Activated T-cell treated with anti-CD3 and anti-CD28 coated beads for 4 hours (primary cell): ENCODE measurements at regions not wholly inside any gene's neighbourhood (a gene's known extent, or its start where the extent isn't known, plus 50 kb on each side); places are given as distances from the start of the nearest gene placed in this dataset.

ENCODE experiments used
- DNase-seq: peaks from one replicate; pipeline ENCODE4 v3.0.0-alpha.2; 2020

DNA sequence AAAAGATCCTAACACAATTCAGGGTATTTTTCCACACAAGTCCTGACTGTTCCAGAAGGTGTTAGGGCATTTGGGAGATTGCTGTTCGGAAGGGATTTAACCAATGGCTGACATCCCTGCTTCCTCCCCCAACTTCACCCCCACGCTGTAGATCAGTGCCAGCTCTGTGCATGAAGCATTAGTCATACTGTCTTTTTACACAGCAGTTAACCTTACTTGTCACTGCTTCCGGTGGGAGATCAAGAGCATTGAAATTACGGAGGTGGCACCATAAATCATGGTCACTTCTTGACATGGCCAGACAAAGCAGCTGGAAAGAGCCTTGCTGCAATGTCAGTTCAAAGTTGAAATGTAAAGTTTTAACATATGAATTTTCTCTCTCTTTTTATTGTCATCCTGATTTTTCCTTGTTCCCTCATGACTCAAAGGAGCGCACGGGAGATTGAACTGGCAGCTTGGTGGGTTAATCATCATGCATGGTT is 70.2 kb downstream of the HRH4 start:
- DNase-seq, result no peak

DNA sequence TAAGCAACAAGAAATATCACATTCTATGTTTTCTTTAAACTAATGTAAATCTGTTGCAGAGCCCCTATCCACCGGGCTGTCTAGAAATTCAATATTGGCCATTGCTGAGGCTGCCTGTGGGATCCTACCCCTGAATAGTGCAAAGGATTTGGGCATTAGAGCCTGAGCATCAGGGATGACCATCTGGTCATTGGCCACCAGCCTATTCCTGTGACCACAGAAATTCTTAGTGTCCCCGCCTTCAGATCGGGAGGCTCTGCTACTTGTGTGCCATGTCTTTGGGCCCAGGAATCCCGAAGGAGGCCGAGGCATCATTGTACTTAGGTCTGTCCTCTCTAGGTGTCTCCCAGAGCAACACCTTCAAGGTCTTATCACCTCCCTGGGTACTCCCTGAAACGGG is 73.8 kb downstream of the HRH4 start:
- DNase-seq, result no peak

DNA sequence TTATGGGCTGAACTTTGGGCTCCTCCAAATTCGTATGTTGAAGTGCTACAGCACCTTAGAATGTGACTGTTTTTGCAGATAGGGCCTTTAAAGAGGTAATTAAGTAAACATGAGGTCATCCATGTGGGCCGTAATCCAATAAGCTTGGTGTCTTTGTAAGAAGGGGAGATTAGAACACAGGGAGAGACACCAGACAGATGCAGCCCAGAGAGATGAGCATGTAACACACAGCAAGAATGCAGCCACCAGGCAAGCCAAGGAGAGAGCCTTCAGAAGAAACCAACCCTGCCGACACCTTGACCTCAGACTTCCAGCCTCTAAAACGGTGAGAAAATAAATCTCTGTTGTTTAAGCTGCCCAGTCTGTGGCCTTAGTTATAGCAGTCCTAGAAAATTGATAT is 74.3 kb downstream of the HRH4 start:
- DNase-seq, result no peak

DNA sequence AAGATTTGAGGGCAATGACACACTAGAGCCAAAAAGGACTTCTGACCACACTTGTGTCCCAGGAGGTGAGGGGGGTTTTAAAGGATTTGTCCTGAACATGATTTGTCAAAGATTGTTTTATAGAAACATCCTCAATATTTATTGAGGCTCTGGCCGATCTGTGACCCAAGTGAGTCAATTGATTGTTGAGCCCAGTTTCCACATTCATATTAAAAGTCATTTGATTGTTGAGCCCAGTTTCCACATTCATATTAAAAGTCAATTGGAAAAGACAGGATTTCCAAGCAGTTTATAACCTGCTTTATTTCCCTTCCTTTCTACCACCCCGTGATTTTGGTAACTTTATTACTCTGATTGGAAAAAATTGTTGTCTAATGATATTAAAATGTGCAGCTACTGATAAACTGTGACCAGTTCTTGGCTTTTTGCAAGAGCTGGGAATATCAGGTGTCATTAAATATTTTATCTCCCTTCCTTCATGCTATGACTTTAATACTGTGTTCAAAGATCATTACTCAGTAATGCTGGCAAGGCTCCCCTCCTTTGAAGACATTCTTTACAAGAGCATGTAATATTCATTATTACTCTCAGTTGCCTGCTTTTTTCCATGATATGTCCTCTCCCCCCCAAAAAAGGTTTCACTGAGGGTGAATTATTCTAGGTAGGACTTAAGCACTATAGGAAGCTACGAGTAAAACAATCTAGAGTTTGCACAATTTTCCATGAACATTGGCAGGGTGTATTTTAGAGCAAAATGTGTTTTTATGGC is 75.3 kb downstream of the HRH4 start:
- DNase-seq, result no peak

DNA sequence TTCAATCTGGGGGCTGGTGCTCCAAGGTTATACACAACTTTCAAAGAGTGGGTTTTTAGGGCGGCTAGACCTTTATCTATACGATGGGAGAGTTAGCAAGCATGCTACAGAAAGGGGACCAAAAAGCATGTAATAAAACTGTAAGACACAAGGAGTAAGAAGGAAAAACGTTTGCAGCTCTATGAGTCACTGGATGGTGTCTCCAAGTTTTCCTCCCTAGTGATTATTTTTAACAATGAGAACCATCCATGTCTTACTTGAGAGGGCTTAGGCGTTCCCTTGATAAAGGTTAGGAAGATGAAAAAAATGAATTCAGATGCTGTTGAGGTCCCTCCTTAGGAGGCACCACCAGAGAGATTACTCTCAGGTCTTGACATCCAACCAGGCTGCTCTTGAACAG is 75.9 kb downstream of the HRH4 start:
- DNase-seq, result no peak

DNA sequence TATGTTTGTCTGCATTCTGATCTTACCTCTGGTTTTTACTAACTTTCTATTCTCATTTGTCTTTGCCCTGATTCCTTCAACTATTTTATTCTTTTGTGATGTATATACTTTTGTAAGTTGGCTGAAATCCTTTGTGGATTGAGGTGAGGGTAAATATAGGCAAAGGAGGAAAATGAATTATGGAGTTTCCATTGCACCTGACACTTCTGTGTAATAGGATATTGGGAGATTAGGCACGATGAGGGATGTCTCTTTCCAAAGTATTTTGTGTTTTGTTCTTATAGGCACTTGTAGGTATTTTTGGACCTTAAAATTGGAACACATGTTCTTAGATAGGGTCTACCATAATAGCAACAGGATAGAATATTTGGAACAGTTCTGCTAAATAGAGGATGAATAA is 76.4 kb downstream of the HRH4 start:
- DNase-seq, result no peak

DNA sequence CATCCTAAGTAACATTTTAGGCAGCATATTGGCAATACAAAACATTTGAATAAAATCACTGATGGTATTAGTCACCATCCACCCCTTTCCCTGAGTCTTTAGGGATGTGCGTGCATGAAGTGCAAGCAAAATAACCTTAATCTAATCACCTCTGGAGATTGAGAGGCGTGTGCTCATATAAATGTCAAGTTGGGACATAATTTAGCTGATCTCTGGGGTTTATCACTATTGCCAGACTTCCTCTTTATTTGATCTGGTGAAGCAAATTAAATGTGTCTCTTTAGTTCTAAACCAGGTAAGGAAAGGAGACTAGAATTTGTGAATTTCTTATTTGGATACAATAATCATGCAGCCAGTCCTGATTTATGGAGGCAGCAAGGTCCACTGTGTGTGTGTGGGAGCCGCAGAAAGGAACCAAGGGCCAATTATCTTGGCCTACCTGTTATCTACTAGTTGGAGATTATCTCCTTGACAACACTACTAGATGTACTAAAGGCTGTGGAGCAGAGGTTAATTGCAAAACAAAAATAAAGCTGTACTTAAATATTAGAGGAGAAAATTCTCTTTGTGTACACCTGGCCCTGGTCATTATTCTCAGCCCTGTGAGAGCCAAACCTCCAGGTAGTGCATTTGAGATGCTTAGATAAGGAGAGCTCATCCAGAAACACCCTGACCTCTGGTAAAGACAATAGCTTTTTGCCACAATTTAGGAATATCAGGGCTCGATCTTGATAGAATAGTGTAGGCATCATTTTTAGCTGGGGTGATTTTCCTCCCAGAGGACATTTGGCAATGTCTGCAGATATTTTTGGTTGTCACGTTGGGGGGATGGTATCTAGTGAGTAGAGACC is 78.2 kb downstream of the HRH4 start:
- no peak for DNase-seq

DNA sequence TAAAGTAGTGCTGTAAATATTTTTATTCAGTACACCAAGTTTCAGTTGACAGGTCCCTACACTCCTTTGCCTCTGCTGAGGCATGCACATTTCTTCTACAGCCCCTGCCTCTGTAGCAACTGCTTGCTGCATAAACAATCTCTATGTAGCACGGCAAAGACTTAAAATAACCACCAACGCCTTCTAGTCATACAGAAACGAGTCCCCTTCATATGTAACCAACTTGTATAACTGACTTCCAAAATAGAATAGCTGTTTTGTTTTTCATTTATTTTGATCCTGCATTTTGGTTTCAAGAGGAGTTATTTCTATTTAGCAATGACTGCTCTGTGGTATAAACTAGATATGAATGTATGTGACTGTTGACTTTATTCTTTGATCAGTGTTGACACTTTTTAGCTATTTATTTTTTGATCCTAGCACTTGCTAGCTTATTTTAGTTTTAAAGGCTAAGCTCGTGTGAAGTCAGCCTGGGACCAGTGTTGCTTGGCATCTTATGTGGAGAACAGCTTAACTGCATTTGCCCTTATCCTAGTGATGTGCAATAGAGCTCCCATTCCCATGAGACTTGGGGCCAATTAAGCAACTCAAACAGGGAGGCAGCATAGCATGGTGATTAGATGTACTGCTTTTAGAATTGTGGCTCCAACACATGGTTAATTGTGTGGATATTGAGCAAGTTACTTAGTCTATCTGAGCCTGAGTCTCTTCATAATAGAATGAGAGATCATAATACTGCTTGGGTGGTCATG is 79.6 kb downstream of the HRH4 start:
- DNase-seq, result no peak

DNA sequence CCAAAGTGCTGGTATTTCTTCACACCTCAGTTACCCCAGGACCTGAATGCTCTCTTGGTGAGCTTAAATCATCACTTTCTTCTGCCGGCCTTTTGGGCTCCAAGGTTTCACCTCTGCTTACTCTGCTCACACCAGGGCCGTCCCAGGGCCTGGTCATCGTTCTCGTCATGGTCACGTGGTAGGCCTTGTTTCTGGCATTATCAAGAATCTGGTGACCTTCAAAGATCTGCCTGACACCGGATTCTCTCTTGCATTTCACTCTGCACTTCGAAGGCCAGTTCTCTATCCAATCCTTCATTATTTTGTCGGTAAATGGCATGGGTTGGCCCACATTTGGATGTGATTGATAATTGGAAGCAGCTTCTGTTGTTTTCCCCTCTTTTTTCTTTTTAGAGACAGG is 80.5 kb downstream of the HRH4 start:
- DNase-seq, result no peak

DNA sequence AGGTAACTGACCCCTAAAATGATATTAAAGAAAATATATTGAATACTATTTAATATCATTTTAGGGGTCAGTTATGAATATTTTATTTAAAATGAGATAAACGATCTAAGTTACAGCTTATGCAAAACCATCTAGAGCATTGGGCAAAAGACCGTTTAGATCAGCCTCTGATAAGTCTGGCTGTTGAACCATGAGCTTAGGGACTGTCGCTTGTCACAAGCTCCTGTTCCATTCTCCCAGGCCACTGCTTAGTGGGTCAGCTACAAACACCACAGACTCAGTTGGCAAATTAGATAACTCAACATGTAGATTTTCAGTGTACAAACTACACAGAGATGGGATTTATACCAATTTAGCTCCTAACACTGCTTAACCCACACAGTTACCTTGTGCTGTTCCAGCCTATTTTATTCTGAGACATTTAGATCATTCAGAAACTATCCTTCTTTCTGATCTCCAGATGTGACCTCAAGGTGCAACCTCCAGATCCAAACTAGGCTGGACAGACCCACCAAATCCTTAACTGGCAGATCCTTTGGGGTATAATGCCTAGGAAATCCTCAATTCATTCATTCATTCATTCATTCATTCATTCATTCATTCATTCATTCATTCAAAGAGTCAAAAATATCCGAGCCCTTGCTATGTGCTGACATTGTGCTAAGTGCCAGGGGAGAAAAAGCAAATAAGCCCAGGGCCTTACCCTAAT is 82.8 kb downstream of the HRH4 start:
- DNase-seq, result no peak

DNA sequence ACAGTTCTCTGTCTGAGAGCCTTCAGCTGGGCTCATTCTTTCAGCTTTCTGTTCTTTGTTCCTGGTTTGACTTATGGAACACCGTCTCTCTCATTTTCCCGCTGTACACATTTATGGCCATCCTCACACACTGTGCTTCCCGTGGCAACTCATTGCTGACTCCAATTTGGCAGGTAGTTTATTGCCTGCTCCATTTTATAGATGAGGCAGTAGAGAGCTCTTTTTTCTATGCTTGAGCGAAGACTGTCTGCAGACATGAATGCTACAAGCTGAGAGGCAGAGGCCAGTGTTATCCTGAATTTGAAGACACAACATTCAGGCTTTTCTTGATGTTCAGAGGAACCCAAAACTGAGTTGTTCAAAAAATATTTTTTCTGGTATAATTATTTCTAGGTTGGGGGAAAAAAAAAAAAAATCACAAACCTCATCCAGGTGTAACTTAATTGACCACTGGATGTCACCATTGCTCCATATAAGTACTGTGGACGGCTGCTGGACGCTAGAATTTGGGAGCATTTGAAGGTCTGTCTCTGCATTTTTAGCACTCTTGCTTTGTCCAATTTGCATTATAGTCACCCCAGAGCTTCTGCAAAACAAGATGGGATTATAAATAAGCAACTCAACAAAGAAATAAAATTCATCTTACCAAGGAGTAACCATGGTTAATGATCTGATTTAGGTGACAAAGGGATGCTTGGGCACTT is 83.5 kb downstream of the HRH4 start:
- no peak for DNase-seq

DNA sequence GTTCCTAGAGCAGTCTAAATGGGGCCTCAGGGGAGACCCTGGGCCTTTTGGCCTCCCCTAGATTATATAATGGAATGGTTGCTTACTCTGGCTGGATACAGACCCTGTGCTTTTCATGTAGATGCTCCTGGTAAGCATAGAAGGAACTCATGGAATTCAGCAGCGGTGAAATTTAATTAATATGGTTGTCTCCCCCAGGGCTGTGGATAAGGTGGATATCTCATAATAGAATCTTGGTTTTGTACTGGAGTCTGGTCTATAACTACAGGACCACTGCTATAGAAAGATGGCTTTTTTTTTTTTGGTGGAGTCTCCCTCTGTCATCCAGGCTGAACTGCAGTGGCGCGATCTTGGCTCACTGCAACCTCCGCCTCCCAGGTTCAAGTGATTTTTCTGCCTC is 84.5 kb downstream of the HRH4 start:
- DNase-seq, result no peak

DNA sequence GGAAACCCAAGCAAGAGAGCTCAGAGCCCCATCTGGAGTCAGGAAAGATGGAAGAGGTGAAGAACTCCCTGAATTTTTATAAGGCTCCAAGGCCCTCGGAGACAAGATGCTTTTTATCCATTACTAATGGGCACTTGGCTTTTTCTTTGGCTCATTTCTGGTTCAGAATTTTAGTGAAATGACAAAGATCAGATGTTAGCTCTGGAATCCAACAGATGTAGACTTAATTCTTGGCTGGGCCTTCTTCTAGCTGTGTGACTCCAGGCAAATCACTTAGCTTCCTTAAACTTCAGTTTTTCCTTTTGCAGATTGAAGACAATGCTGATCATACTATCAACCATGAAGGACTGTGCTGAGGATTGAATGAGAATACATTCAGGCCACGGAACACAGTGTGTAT is 85.2 kb downstream of the HRH4 start:
- no peak for DNase-seq

DNA sequence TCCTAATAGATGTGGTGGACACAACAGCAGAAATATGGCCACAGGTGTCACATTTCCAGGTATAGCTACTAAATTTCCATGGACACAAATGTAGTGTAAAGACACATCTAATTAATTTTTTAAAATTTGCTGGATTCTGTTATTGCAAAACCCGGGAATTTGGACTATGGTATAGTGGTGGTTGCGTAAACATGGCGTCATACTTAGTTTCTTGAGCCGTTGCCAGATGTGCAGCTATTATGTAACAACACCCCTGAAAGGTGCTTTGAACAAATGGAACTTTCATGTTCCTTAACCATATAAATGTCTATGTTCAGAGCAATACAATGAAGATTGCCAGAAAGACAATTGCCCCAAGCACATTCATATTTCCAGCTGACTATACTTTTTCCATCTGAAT is 85.9 kb downstream of the HRH4 start:
- no peak for DNase-seq

DNA sequence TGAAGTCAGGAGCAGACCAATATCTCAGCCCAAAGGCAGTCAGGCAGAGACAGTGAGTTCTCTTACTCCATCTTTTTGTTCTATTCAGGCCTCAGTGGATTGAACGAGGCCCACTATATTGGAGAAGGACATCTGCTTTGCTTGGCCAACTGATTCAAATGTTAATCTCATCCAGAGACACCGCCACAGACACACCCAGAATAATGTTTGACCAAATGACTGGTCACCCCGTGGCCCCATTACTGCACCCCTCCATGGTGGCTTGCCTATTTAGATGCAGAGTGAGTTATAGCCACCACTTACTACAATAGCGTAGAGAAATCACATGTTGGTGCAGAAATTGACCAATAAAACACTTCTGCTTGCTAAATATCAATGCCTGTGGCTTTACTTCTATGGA is 88.1 kb downstream of the HRH4 start:
- no peak for DNase-seq

DNA sequence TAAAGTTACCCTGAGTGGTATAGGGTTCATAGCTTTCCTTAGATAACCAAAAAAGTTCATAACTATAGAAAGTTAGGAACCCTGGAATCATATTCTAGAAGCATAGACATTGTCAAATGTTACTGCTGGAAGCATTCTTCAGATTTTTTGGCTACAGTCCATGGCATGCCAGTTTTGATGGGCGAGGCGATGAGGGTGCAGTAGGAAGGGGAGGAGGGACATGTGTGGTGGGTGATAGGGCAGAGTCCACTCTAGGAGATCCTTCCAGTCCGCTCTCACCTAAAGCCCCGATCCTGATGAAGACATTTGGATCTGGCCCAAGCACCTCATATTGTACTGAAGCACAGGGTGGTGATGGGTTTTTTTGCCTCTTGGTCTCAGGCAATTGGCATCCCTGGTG is 91.8 kb downstream of the HRH4 start:
- DNase-seq, result no peak

DNA sequence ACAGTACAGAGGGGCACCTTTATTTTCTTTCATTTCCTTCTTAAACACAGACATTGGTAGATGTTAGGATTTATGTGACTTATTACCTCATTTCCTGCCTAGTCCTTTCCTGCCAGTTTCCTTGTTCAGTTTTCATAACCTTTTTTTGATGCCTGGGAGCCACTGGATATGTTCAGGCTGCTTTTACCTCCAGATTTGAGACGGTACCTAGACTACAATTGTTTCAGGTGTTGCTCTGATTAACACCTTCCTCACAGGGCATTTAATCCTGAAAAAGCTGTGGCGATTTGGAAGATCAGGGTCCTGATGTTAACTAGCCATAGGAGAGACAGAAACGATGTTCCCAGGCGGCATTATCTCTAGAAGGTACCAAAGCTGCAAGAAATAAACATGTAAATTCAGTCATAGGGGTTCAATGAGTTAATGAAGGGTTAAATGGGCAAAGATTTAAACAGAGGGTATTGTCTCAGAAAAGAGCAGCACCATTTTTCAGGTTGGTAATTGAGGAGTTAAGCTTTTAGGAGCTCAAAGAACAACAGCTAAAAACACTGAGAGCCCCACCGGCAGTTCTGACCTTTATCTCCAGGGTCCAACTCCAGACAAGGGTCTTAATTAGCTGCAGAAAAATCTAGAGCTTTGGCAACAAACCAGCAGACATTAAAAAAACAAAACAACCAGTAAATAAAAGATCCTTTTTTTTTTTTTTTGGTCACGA is 93.3 kb downstream of the HRH4 start:
- DNase-seq, result no peak

DNA sequence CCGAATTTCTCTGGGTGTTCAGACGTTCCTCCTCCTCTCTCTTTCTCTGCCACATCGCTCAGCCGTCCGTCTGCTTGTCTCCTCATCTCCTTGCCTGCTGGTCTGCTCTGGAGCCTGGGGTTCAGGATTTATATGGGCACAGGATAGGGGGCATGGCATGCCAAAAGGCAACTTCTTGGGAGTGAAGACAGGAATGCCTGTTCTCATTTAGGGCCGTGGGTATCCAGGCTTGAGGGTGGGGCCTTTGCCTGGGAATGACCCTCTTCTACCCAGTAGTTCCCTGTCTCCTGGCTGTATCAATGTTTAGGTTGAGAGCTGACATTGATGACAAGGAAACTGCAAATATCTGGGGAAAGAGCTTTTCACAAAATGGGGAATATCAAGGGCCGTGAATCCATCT is 98.0 kb downstream of the HRH4 start:
- no peak for DNase-seq

DNA sequence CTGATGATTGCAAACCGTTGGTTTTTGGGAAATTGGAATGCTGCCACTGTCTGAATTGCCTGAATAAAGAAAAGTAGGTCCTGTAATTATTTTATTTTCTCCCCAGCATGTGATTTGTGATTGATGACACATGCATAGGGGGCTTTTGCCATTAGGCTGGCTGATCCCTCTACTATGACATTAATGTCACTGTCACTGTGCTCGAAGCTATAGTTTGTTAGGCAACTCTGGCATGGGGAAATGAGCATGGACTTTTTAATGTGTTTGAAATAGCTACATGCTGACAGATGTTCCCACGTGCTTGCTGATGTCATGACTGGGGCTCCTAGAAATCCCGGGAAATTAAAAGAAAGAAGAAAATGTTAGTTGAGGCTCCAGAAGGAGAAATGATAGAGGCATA is 99.1 kb downstream of the HRH4 start:
- no peak for DNase-seq

DNA sequence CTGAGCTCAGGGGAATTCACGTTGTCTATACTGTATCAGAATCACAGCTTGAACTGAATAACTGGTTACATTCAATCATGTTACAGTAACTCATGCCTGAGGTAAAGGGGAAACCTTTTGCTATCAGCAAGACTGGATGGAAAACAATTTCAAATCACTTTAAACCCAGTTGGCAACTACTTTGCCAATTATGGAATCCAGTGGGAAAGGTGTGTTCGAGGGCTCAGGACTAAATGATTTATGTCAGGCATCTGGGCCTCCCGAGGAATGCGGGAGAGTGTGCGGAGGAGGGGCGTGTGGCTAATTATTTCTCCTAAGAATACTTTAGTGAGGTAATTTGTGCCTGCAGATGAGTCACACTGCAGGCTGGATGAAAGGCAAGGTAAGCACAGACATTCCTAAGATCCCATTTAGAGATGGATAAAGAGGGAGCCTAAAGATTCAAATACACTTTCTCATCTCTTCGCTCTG is 100.1 kb downstream of the HRH4 start:
- DNase-seq, result no peak

DNA sequence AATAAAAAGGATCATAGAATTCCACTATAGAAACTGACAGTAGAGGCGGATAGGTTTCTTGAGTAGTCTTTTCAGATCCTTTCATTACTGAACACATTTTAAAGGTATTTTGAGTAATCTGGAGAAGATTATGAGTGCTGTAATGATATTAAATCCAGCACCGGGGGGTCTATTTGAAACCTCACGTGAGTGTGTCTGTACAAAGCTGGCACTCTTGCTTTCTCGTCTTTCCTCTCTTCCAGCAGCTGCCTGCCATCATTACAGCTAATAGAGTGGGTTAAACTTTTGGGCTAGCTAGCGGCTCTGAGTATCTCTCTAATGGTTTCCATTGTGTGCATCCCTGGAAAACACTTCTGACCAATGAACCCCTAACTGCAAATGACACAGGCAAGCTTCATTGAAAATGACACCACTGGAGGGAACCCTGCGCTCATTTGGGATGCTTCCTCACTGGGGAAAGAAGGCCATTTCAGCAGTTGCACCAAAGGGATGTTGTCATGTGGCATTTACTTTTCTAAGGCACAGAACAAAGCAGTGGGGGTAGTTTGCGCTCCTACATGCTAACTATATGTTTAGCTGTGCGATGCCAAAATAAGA is 101.0 kb downstream of the HRH4 start:
- DNase-seq, result no peak
